Hepatocyte (in vitro differentiated cells): ENCODE measurements at regions not wholly inside any gene's neighbourhood (a gene's known extent, or its start where the extent isn't known, plus 50 kb on each side); places are given as distances from the start of the nearest gene placed in this dataset.

Source experiments
- DNase-seq: peaks from one replicate; pipeline ENCODE4 v3.0.0-alpha.2; 2016; ENCODE audit warnings: low spot score
- H2AFZ ChIP-seq: fragments of 200-600 bp; sonication (generic); 2 replicates; pipeline ENCODE4 v1.6.0; 2016; ENCODE audit warnings: antibody characterized with exemption, mild to moderate bottlenecking
- H3K27ac ChIP-seq: fragments of 200-600 bp; sonication (generic); 2 replicates; pipeline ENCODE4 v1.5.1; 2016; ENCODE audit warnings: mild to moderate bottlenecking
- H3K27me3 ChIP-seq: fragments of 200-600 bp; sonication (generic); 2 replicates; pipeline ENCODE4 v1.6.1; 2016
- H3K36me3 ChIP-seq: fragments of 200-600 bp; sonication (generic); replicated peaks from 2 replicates; pipeline ENCODE4 v1.5.1; 2016; ENCODE audit warnings: low read depth; ENCODE audit not compliant: insufficient read depth
- H3K4me1 ChIP-seq: fragments of 200-600 bp; sonication (generic); 2 replicates; pipeline ENCODE4 v1.5.1; 2016; ENCODE audit warnings: mild to moderate bottlenecking, moderate library complexity; ENCODE audit not compliant: insufficient read depth
- H3K4me2 ChIP-seq: fragments of 200-600 bp; sonication (generic); 2 replicates; pipeline ENCODE4 v1.6.0; 2016
- H3K4me3 ChIP-seq: fragments of 200-600 bp; sonication (generic); 2 replicates; pipeline ENCODE4 v1.5.1; 2016; ENCODE audit warnings: mild to moderate bottlenecking
- H3K79me2 ChIP-seq: fragments of 200-600 bp; sonication (generic); 2 replicates; pipeline ENCODE4 v1.6.0; 2017; ENCODE audit warnings: mild to moderate bottlenecking
- H3K9me2 ChIP-seq: fragments of 200-600 bp; sonication (generic); replicated peaks from 2 replicates; pipeline ENCODE4 v1.6.0; 2017; ENCODE audit warnings: mild to moderate bottlenecking; ENCODE audit not compliant: insufficient read depth
- H3K9me3 ChIP-seq: fragments of 200-600 bp; sonication (generic); 2 replicates; pipeline ENCODE4 v1.5.1; 2016; ENCODE audit warnings: low read depth, mild to moderate bottlenecking
- H4K20me1 ChIP-seq: fragments of 200-600 bp; sonication (generic); 2 replicates; pipeline ENCODE4 v1.6.0; 2016; ENCODE audit warnings: mild to moderate bottlenecking; ENCODE audit not compliant: insufficient read depth, poor library complexity, severe bottlenecking
- EZH2 ChIP-seq: fragments of 200-600 bp; sonication (generic); IDR thresholded peaks from 2 replicates; pipeline ENCODE4 v1.6.1; 2016; ENCODE audit warnings: antibody characterized with exemption, mild to moderate bottlenecking, borderline replicate concordance
- EZH2phosphoT487 ChIP-seq: fragments of 200-600 bp; sonication (generic); IDR thresholded peaks from one replicate; pipeline ENCODE4 v1.6.1; 2018; ENCODE audit warnings: antibody characterized with exemption, mild to moderate bottlenecking, low read depth, moderate library complexity; ENCODE audit not compliant: unreplicated experiment, severe bottlenecking
- WGBS: methylation state at CpG from one replicate; pipeline ENCODE4 v1.1.6; 2016; ENCODE audit warnings: low lambda C conversion rate; ENCODE audit errors: missing lambda C conversion rate; 5-methylcytosine and 5-hydroxymethylcytosine counted together
- TF ChIP-seq, protein P1 (sequence below): fragments of 200-600 bp; sonication (generic); IDR thresholded peaks from 2 replicates; pipeline ENCODE4 v1.5.1; 2016; ENCODE audit warnings: antibody characterized with exemption, mild to moderate bottlenecking; ENCODE audit not compliant: poor library complexity

DNA sequence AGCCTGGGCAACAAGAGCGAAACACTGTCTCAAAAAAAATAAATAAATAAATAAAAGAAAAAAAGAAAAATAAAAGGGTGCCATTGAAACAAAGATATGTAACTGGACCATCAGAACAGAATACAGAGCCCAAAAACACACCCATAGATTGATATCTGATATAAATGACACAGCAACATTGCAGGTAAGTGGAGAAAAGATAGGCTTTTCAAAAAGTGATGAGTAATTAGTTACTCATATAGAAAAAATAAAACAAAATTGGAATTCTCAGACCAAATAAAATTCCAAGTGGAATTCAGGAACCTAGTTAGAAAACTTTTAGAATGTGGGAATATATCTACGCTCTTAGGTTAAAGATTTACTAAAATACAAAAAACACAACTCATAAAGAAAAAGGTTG lies 60.6 kb upstream of the CHD6 start:
- H3K27me3 ChIP-seq = no peaks in the 10 kb centered on the region
- WGBS = 100% methylated on average over 2 of the region's 2 CpGs
- no peak for DNase-seq
- H4K20me1 ChIP-seq = no peaks in the 10 kb centered on the region
- H3K4me1 ChIP-seq = no peaks in the 10 kb centered on the region
- H3K9me2 ChIP-seq = no peaks in the 10 kb centered on the region
- H3K36me3 ChIP-seq = no peaks in the 10 kb centered on the region
- no peak overlapping the region for H2AFZ ChIP-seq
- no peak overlapping the region for H3K4me2 ChIP-seq
- H3K4me3 ChIP-seq = no peak overlapping the region
- no peaks in the 10 kb centered on the region for H3K79me2 ChIP-seq
- H3K27ac ChIP-seq = no peak overlapping the region
- no peak for TF ChIP-seq EZH2
- TF ChIP-seq, protein P1, sequence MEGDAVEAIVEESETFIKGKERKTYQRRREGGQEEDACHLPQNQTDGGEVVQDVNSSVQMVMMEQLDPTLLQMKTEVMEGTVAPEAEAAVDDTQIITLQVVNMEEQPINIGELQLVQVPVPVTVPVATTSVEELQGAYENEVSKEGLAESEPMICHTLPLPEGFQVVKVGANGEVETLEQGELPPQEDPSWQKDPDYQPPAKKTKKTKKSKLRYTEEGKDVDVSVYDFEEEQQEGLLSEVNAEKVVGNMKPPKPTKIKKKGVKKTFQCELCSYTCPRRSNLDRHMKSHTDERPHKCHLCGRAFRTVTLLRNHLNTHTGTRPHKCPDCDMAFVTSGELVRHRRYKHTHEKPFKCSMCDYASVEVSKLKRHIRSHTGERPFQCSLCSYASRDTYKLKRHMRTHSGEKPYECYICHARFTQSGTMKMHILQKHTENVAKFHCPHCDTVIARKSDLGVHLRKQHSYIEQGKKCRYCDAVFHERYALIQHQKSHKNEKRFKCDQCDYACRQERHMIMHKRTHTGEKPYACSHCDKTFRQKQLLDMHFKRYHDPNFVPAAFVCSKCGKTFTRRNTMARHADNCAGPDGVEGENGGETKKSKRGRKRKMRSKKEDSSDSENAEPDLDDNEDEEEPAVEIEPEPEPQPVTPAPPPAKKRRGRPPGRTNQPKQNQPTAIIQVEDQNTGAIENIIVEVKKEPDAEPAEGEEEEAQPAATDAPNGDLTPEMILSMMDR = no peak
- no peaks in the 10 kb centered on the region for H3K9me3 ChIP-seq

DNA sequence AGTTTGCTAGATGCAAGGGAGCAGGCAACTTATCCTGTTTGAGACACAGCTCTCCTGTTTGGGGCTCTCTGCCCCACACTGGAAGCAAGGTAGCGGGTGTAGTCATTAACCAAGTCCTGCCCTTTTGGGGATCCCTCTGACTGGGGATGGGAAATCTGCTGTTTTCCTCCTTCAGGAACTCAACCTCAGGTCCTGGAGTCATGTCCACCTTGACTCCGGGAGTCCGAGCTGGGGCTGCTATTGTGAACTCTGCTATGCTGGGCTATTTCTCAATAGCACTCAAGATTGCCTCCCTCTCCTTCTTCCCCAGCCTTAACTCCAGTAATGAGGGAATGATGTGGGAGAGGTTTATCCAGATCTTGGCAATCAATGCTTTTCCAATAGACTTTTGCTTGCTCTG lies 54.1 kb upstream of the CHD6 start:
- no peak overlapping the region for H2AFZ ChIP-seq
- TF ChIP-seq EZH2 (no peak), EZH2phosphoT487 (no peak)
- TF ChIP-seq, protein P1 = no peak
- no peak overlapping the region for H3K4me2 ChIP-seq
- H4K20me1 ChIP-seq = no peaks in the 10 kb centered on the region
- no peak overlapping the region for H3K27ac ChIP-seq
- no peaks in the 10 kb centered on the region for H3K36me3 ChIP-seq
- 95% methylated on average over 3 of the region's 3 CpGs for WGBS
- no peaks in the 10 kb centered on the region for H3K4me1 ChIP-seq
- no peak overlapping the region for H3K4me3 ChIP-seq
- no peak for DNase-seq
- H3K9me2 ChIP-seq = no peaks in the 10 kb centered on the region
- H3K27me3 ChIP-seq = no peaks in the 10 kb centered on the region
- H3K79me2 ChIP-seq = no peaks in the 10 kb centered on the region
- no peaks in the 10 kb centered on the region for H3K9me3 ChIP-seq

DNA sequence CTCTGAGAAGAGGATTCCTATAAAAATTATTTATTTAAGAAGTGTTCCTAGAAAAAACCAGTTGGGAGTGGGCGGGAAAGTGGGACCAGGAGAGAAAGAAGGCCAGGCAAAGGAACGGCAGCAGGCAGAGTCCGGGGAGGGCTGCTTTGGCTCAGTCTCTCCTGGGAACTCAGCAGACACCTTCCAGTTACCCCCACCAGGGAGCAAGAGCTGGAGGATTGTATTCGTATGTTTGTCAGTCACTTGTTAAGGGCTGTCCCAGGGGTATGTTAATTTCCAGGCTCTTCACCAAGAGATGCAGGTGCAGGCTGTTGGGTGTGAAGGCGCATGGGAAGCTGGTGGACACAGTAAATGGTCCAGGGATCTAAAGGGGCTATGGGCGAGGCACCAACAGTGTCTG lies 53.0 kb upstream of the CHD6 start:
- Histone ChIP-seq H3K9me3 (no peaks in the 10 kb centered on the region), H4K20me1 (no peaks in the 10 kb centered on the region), H3K27me3 (no peaks in the 10 kb centered on the region), H3K79me2 (no peaks in the 10 kb centered on the region), H3K4me2 (no peak overlapping the region), H3K36me3 (no peaks in the 10 kb centered on the region), H3K4me3 (no peak overlapping the region), H2AFZ (no peak overlapping the region), H3K27ac (no peak overlapping the region), H3K9me2 (no peaks in the 10 kb centered on the region), H3K4me1 (no peaks in the 10 kb centered on the region)
- WGBS = 77% methylated on average over 6 of the region's 6 CpGs
- no peak for TF ChIP-seq EZH2phosphoT487
- TF ChIP-seq, protein P1 = no peak
- TF ChIP-seq EZH2 = no peak
- DNase-seq = no peak

DNA sequence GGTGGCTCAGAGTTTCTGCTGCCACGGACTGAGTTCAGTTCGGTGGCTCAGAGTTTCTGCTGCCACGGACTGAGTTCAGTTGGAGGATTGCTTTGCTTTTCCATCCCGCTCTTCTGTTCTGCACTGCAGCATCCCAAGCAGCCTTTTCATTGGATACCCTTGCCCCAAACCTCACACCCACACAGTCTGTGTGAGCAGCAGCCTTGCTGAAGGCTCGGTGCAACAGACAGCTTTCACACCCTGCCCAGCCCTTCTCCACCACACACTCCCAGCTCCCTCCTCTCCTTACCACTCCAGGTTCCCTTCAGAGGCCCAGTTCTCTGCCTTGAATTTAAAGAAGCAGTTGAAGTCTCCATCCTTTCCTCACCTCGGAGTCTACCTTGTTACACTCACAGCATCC lies 52.5 kb upstream of the CHD6 start:
- no peaks in the 10 kb centered on the region for H3K27me3 ChIP-seq
- no peaks in the 10 kb centered on the region for H3K4me1 ChIP-seq
- no peak overlapping the region for H3K27ac ChIP-seq
- H3K79me2 ChIP-seq = no peaks in the 10 kb centered on the region
- H4K20me1 ChIP-seq = no peaks in the 10 kb centered on the region
- TF ChIP-seq EZH2 (no peak), EZH2phosphoT487 (no peak)
- TF ChIP-seq, protein P1 = no peak
- H3K4me2 ChIP-seq = no peak overlapping the region
- H3K9me3 ChIP-seq = no peaks in the 10 kb centered on the region
- H3K9me2 ChIP-seq = no peaks in the 10 kb centered on the region
- H3K36me3 ChIP-seq = no peaks in the 10 kb centered on the region
- WGBS = 64% methylated on average over 6 of the region's 6 CpGs
- no peak for DNase-seq
- H3K4me3 ChIP-seq = no peak overlapping the region
- H2AFZ ChIP-seq = no peak overlapping the region
